ENCODE measurements at regions not wholly inside any gene's neighbourhood (a gene's known extent, or its start where the extent isn't known, plus 50 kb on each side); places are given as distances from the start of the nearest gene placed in this dataset.

DNA sequence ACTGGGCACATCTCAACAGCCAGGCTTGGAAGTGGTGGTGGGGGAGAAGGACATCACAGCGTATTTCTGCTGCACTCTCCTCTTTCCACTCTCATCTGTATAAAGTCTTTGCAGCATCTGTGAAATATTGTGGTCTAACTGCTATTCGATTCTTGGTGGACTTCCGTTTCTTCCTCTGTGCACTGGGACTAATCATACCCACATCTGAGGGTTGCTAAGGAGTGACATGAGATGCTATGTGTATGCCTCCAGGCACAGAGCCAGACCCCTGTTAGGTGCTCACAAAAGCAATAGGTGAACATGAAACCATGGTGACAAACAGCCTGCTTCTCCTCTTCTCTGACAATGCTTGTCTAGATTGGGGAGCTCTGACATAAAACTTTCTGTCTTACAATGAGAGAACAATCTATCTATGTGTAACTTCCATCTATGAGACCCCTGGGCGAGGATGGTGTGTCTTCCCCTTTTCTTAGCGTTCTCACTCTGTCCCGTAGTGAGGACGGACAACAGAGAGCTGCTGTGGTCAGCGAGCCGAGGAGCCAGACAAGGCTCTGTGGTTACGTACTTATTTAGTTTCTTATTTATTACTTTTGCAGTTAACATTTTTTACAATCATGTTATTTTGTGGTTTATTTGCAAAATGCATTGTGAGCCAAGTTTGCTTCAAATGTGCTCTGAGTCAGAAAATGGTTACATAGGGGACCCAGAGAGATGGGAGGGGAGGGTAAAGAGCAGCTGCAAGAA, 196.7 kb upstream of the TPRG1 start:
- H3K27me3 ChIP-seq (ENCODE audit: control insufficient read depth, insufficient read depth, low read length) = no peaks in the 10 kb centered on the region
- no peak overlapping the region for H3K9ac ChIP-seq (ENCODE audit: low read length)
- H3K27ac ChIP-seq (ENCODE audit: low read depth, low read length) = no peak overlapping the region
- H3K36me3 ChIP-seq (ENCODE audit: control insufficient read depth, insufficient read depth, low read length) = no peaks in the 10 kb centered on the region
- H3K4me3 ChIP-seq (ENCODE audit: low read depth, low read length) = no peak overlapping the region
- H3K9me3 ChIP-seq (ENCODE audit: control insufficient read depth, insufficient read depth, low read depth, low read length) = no peaks in the 10 kb centered on the region
- H3K4me1 ChIP-seq (ENCODE audit: control insufficient read depth, insufficient read depth, low read length) = 0 out of 2 replicates have a peak, but pooled peaks cover 3% of the 10 kb centered on the region

DNA sequence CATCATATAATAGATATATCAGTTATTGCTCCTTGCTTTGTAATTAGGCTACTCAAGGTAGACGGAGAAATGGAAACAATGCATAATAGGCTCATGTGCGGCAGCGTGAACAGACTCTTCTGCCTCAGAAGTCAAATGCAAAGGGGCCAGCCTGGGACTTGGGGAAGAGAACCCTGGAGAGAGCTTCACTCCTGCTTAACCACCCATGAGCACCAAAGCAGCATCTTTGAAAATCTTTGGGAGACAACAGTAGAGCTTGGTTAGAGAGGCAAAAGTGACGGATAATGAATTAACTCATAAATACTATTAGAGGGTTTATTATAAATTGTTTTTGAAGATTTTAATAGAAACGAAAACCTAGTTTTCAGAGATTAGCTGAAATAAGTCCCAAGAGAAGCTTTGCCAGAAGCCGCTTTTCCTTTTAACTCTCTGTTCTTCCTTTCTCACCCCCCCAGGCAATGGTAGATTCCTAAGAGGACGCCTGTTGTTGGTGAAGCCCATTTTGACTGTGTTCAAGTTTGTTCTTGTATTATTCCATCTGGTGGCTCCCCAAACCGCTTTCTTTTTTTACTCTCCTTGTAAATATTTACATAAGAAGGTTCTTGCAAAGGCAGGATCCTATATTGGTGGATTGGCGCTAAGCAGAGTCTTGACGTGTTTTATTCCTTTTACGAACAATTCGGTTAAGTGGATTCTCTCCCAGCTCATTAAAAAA, 196.0 kb upstream of the TPRG1 start:
- Histone ChIP-seq H3K9ac (ENCODE audit: low read length) (no peak overlapping the region), H3K27ac (ENCODE audit: low read depth, low read length) (no peak overlapping the region), H3K36me3 (ENCODE audit: control insufficient read depth, insufficient read depth, low read length) (no peaks in the 10 kb centered on the region), H3K27me3 (ENCODE audit: control insufficient read depth, insufficient read depth, low read length) (no peaks in the 10 kb centered on the region), H3K4me3 (ENCODE audit: low read depth, low read length) (no peak overlapping the region), H3K4me1 (ENCODE audit: control insufficient read depth, insufficient read depth, low read length) (0 out of 2 replicates have a peak, but pooled peaks cover 3% of the 10 kb centered on the region), H3K9me3 (ENCODE audit: control insufficient read depth, insufficient read depth, low read depth, low read length) (no peaks in the 10 kb centered on the region)

GRCh38 chr3:188976407-188976806, 195.4 kb upstream of the TPRG1 start:
- Histone ChIP-seq H3K27me3 (ENCODE audit: control insufficient read depth, insufficient read depth, low read length) (no peaks in the 10 kb centered on the region), H3K9me3 (ENCODE audit: control insufficient read depth, insufficient read depth, low read depth, low read length) (no peaks in the 10 kb centered on the region), H3K27ac (ENCODE audit: low read depth, low read length) (no peak overlapping the region), H3K4me3 (ENCODE audit: low read depth, low read length) (no peak overlapping the region), H3K4me1 (ENCODE audit: control insufficient read depth, insufficient read depth, low read length) (0 out of 2 replicates have a peak, but pooled peaks cover 3% of the 10 kb centered on the region), H3K36me3 (ENCODE audit: control insufficient read depth, insufficient read depth, low read length) (no peaks in the 10 kb centered on the region), H3K9ac (ENCODE audit: low read length) (no peak overlapping the region)

GRCh38 chr3:188978421-188979171, 193.2 kb upstream of the TPRG1 start:
- Histone ChIP-seq H3K27me3 (ENCODE audit: control insufficient read depth, insufficient read depth, low read length) (no peaks in the 10 kb centered on the region), H3K4me3 (ENCODE audit: low read depth, low read length) (no peak overlapping the region), H3K27ac (ENCODE audit: low read depth, low read length) (no peak overlapping the region), H3K4me1 (ENCODE audit: control insufficient read depth, insufficient read depth, low read length) (0 out of 2 replicates have a peak, but pooled peaks cover 3% of the 10 kb centered on the region), H3K36me3 (ENCODE audit: control insufficient read depth, insufficient read depth, low read length) (no peaks in the 10 kb centered on the region), H3K9ac (ENCODE audit: low read length) (no peak overlapping the region), H3K9me3 (ENCODE audit: control insufficient read depth, insufficient read depth, low read depth, low read length) (no peaks in the 10 kb centered on the region)

DNA sequence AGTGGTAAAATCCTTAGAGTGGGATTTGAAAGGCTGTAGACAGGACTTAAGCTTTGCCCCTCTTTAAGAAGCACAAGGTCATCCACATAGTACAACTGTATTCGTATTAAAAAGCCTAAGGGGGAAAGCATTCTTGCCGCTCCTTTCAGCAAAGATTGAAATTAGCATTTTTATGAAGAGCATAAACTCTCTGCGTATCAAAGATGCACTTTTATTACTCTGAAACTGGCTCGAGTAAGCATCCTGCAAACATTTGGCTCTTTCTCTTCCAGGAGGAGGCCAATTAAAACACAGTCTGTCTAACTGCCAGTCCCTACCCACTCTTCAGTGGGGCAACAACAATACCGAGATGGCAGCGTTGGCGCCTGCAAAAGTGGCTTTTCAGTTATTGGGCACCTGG, 192.5 kb upstream of the TPRG1 start:
- H3K27me3 ChIP-seq (ENCODE audit: control insufficient read depth, insufficient read depth, low read length) = no peaks in the 10 kb centered on the region
- H3K4me1 ChIP-seq (ENCODE audit: control insufficient read depth, insufficient read depth, low read length) = 0 out of 2 replicates have a peak, but pooled peaks cover 3% of the 10 kb centered on the region
- H3K9me3 ChIP-seq (ENCODE audit: control insufficient read depth, insufficient read depth, low read depth, low read length) = no peaks in the 10 kb centered on the region
- no peak overlapping the region for H3K4me3 ChIP-seq (ENCODE audit: low read depth, low read length)
- no peak overlapping the region for H3K27ac ChIP-seq (ENCODE audit: low read depth, low read length)
- H3K36me3 ChIP-seq (ENCODE audit: control insufficient read depth, insufficient read depth, low read length) = no peaks in the 10 kb centered on the region
- H3K9ac ChIP-seq (ENCODE audit: low read length) = no peak overlapping the region

- 0 out of 2 replicates have a peak, but pooled peaks cover 3% of the 10 kb centered on the region for H3K4me1 ChIP-seq (ENCODE audit: control insufficient read depth, insufficient read depth, low read length)
- no peak overlapping the region for H3K9ac ChIP-seq (ENCODE audit: low read length)
- H3K9me3 ChIP-seq (ENCODE audit: control insufficient read depth, insufficient read depth, low read depth, low read length) = no peaks in the 10 kb centered on the region
- no peak overlapping the region for H3K27ac ChIP-seq (ENCODE audit: low read depth, low read length)
- no peak overlapping the region for H3K4me3 ChIP-seq (ENCODE audit: low read depth, low read length)
- H3K27me3 ChIP-seq (ENCODE audit: control insufficient read depth, insufficient read depth, low read length) = no peaks in the 10 kb centered on the region
- no peaks in the 10 kb centered on the region for H3K36me3 ChIP-seq (ENCODE audit: control insufficient read depth, insufficient read depth, low read length)
Measured at GRCh38 chr3:188979669-188980310, 192.0 kb upstream of the TPRG1 start.

GRCh38 chr3:188993181-188993580, 178.6 kb upstream of the TPRG1 start:
- Histone ChIP-seq H3K9me3 (ENCODE audit: control insufficient read depth, insufficient read depth, low read depth, low read length) (no peaks in the 10 kb centered on the region), H3K27me3 (ENCODE audit: control insufficient read depth, insufficient read depth, low read length) (no peaks in the 10 kb centered on the region), H3K4me3 (ENCODE audit: low read depth, low read length) (no peak overlapping the region), H3K4me1 (ENCODE audit: control insufficient read depth, insufficient read depth, low read length) (no peaks in the 10 kb centered on the region), H3K36me3 (ENCODE audit: control insufficient read depth, insufficient read depth, low read length) (no peaks in the 10 kb centered on the region), H3K9ac (ENCODE audit: low read length) (no peak overlapping the region), H3K27ac (ENCODE audit: low read depth, low read length) (no peak overlapping the region)

- Histone ChIP-seq H3K4me1 (ENCODE audit: control insufficient read depth, insufficient read depth, low read length) (no peaks in the 10 kb centered on the region), H3K9me3 (ENCODE audit: control insufficient read depth, insufficient read depth, low read depth, low read length) (no peaks in the 10 kb centered on the region), H3K4me3 (ENCODE audit: low read depth, low read length) (no peak overlapping the region), H3K27me3 (ENCODE audit: control insufficient read depth, insufficient read depth, low read length) (no peaks in the 10 kb centered on the region), H3K9ac (ENCODE audit: low read length) (no peak overlapping the region), H3K27ac (ENCODE audit: low read depth, low read length) (no peak overlapping the region), H3K36me3 (ENCODE audit: control insufficient read depth, insufficient read depth, low read length) (no peaks in the 10 kb centered on the region)
Measured at GRCh38 chr3:189001559-189001958, 170.2 kb upstream of the TPRG1 start.

GRCh38 chr3:189003410-189003809, 168.4 kb upstream of the TPRG1 start:
- no peaks in the 10 kb centered on the region for H3K27me3 ChIP-seq (ENCODE audit: control insufficient read depth, insufficient read depth, low read length)
- no peak overlapping the region for H3K9ac ChIP-seq (ENCODE audit: low read length)
- H3K4me3 ChIP-seq (ENCODE audit: low read depth, low read length) = no peak overlapping the region
- H3K27ac ChIP-seq (ENCODE audit: low read depth, low read length) = no peak overlapping the region
- H3K4me1 ChIP-seq (ENCODE audit: control insufficient read depth, insufficient read depth, low read length) = no peaks in the 10 kb centered on the region
- H3K36me3 ChIP-seq (ENCODE audit: control insufficient read depth, insufficient read depth, low read length) = no peaks in the 10 kb centered on the region
- no peaks in the 10 kb centered on the region for H3K9me3 ChIP-seq (ENCODE audit: control insufficient read depth, insufficient read depth, low read depth, low read length)

DNA sequence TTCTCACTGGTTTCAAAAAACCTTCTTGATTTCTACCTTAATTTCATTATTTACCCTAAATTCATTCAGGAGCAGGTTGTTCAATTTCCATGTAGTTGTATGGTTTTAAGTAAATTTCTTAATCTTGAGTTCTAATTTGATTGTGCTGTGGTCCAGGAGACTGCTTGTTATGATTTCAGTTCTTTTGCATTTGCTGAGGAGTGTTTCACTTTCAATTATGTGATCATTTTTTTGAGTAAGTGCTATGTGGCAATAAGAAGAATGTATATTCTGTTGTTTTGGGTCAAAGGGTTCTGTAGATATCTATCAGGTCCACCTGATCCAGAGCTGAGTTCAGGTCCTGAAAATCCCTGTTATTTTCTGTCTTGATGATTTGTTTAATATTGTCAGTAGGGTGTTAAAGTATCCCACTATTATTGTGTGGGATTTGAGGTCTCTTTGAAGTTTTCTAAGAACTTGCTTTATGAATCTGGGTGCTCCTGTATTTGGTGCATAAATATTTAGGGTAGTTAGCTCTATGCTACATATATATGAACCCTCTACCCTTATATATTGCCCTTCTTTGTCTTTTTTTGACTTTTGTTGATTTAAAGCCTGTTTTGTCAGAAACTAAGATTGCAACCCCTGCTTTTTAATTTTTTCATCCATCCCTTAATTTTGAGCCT, 158.4 kb upstream of the TPRG1 start:
- H3K4me3 ChIP-seq (ENCODE audit: low read depth, low read length) = no peak overlapping the region
- no peak overlapping the region for H3K27ac ChIP-seq (ENCODE audit: low read depth, low read length)
- no peaks in the 10 kb centered on the region for H3K27me3 ChIP-seq (ENCODE audit: control insufficient read depth, insufficient read depth, low read length)
- H3K36me3 ChIP-seq (ENCODE audit: control insufficient read depth, insufficient read depth, low read length) = no peaks in the 10 kb centered on the region
- H3K9me3 ChIP-seq (ENCODE audit: control insufficient read depth, insufficient read depth, low read depth, low read length) = peaks cover 25% of the 10 kb centered on the region
- H3K9ac ChIP-seq (ENCODE audit: low read length) = no peak overlapping the region
- no peaks in the 10 kb centered on the region for H3K4me1 ChIP-seq (ENCODE audit: control insufficient read depth, insufficient read depth, low read length)

Data from HUES6 (cell line).